OCI-LY3 (cell line): ENCODE measurements at regions not wholly inside any gene's neighbourhood (a gene's known extent, or its start where the extent isn't known, plus 50 kb on each side); places are given as distances from the start of the nearest gene placed in this dataset.

Source experiments
- H2AFZ ChIP-seq: fragments of 200-600, 300-600 bp; shearing (Covaris generic); 2 replicates; pipeline ENCODE4 v1.6.0; 2014; ENCODE audit warnings: antibody characterized with exemption, low read depth, low read length
- H3K27ac ChIP-seq: fragments of 200-600, 300-600 bp; sonication (generic); 2 replicates; pipeline ENCODE4 v1.5.1; 2014; ENCODE audit warnings: mild to moderate bottlenecking, low read length, moderate library complexity, mixed read lengths
- H3K27me3 ChIP-seq: fragments of 200-600, 300-600 bp; sonication (generic); 2 replicates; pipeline ENCODE4 v1.6.1; 2014; ENCODE audit warnings: low read depth, low read length, mixed read lengths
- H3K36me3 ChIP-seq: fragments of 200-600, 300-600 bp; sonication (generic); replicated peaks from 2 replicates; pipeline ENCODE3; 2014; ENCODE audit warnings: low read depth, low read length, mixed read lengths
- H3K4me1 ChIP-seq: fragments of 300-600, 200-600 bp; sonication (generic); 2 replicates; pipeline ENCODE4 v1.6.1; 2014; ENCODE audit warnings: low read length, mixed read lengths
- H3K4me2 ChIP-seq: fragments of 200-600, 300-600 bp; sonication (generic); 2 replicates; pipeline ENCODE4 v1.6.1; 2014; ENCODE audit warnings: low read length, mixed read lengths
- H3K4me3 ChIP-seq: fragments of 300-600, 200-600 bp; sonication (generic); 2 replicates; pipeline ENCODE4 v1.5.1; 2014; ENCODE audit warnings: antibody characterized with exemption, mild to moderate bottlenecking, low read length, moderate library complexity
- H3K79me2 ChIP-seq: fragments of 300-600, 200-600 bp; shearing (Covaris generic); 2 replicates; pipeline ENCODE4 v1.6.1; 2014; ENCODE audit warnings: mild to moderate bottlenecking, low read length, mixed read lengths
- H3K9ac ChIP-seq: fragments of 300-600, 200-600 bp; shearing (Covaris generic); 2 replicates; pipeline ENCODE4 v1.6.0; 2014; ENCODE audit warnings: mild to moderate bottlenecking, low read length, moderate library complexity
- H3K9me3 ChIP-seq: fragments of 200-600, 300-600 bp; shearing (Covaris generic); 2 replicates; pipeline ENCODE4 v1.6.1; 2014; ENCODE audit warnings: low read length, mixed read lengths; ENCODE audit not compliant: insufficient read depth
- H4K20me1 ChIP-seq: fragments of 200-600, 300-600 bp; sonication (generic); 2 replicates; pipeline ENCODE4 v1.6.1; 2016; ENCODE audit warnings: low read length, mixed read lengths; ENCODE audit not compliant: insufficient read depth
- CTCF ChIP-seq: fragments of 200-600, 300-600 bp; sonication (generic); IDR thresholded peaks from 2 replicates; pipeline ENCODE4 v1.5.1; 2014; ENCODE audit warnings: antibody characterized with exemption, low read length, low read depth
- EZH2phosphoT487 ChIP-seq: fragments of 200-600 bp; shearing (Covaris generic); IDR thresholded peaks from 2 replicates; pipeline ENCODE4 v1.6.1; 2018; ENCODE audit warnings: antibody characterized with exemption, mixed run types, low read depth

GRCh38 chr12:74440469-74440868 lies 97.2 kb upstream of the ATXN7L3B start:
- no peak overlapping the region for H3K4me2 ChIP-seq
- H3K79me2 ChIP-seq, result no peaks in the 10 kb centered on the region
- H3K4me3 ChIP-seq, result no peak overlapping the region
- no peaks in the 10 kb centered on the region for H3K4me1 ChIP-seq
- no peak overlapping the region for H3K27ac ChIP-seq
- TF ChIP-seq CTCF, result no peak
- H2AFZ ChIP-seq, result no peak overlapping the region
- H4K20me1 ChIP-seq, result no peaks in the 10 kb centered on the region
- H3K9ac ChIP-seq, result no peak overlapping the region
- H3K9me3 ChIP-seq, result no peaks in the 10 kb centered on the region
- H3K36me3 ChIP-seq, result no peaks in the 10 kb centered on the region
- no peaks in the 10 kb centered on the region for H3K27me3 ChIP-seq

GRCh38 chr12:74441872-74442271 lies 95.8 kb upstream of the ATXN7L3B start:
- Histone ChIP-seq H3K27me3 (no peaks in the 10 kb centered on the region), H3K36me3 (no peaks in the 10 kb centered on the region), H3K4me2 (no peak overlapping the region), H3K9me3 (no peaks in the 10 kb centered on the region), H3K9ac (no peak overlapping the region), H3K4me3 (no peak overlapping the region), H4K20me1 (no peaks in the 10 kb centered on the region), H3K79me2 (no peaks in the 10 kb centered on the region), H3K4me1 (no peaks in the 10 kb centered on the region), H2AFZ (no peak overlapping the region), H3K27ac (no peak overlapping the region)
- TF ChIP-seq CTCF (no peak), EZH2phosphoT487 (no peak)

GRCh38 chr12:74446466-74446865 lies 91.2 kb upstream of the ATXN7L3B start:
- Histone ChIP-seq H3K4me2 (no peak overlapping the region), H3K9me3 (no peaks in the 10 kb centered on the region), H4K20me1 (no peaks in the 10 kb centered on the region), H3K36me3 (no peaks in the 10 kb centered on the region), H2AFZ (no peak overlapping the region), H3K4me3 (no peak overlapping the region), H3K4me1 (no peaks in the 10 kb centered on the region), H3K79me2 (no peaks in the 10 kb centered on the region), H3K9ac (no peak overlapping the region), H3K27ac (no peak overlapping the region), H3K27me3 (no peaks in the 10 kb centered on the region)
- TF ChIP-seq CTCF (no peak), EZH2phosphoT487 (no peak)

GRCh38 chr12:74449872-74450271 lies 87.8 kb upstream of the ATXN7L3B start:
- no peak overlapping the region for H3K4me2 ChIP-seq
- H3K27me3 ChIP-seq, result no peaks in the 10 kb centered on the region
- no peak overlapping the region for H3K27ac ChIP-seq
- no peaks in the 10 kb centered on the region for H3K36me3 ChIP-seq
- no peaks in the 10 kb centered on the region for H4K20me1 ChIP-seq
- TF ChIP-seq EZH2phosphoT487 (no peak), CTCF (no peak)
- no peaks in the 10 kb centered on the region for H3K4me1 ChIP-seq
- H3K4me3 ChIP-seq, result no peak overlapping the region
- no peak overlapping the region for H3K9ac ChIP-seq
- no peak overlapping the region for H2AFZ ChIP-seq
- no peaks in the 10 kb centered on the region for H3K79me2 ChIP-seq
- H3K9me3 ChIP-seq, result no peaks in the 10 kb centered on the region
